Activated B cell treated with CpG ODN at 0.5 μM for 24 hours (primary cell): ENCODE measurements at regions not wholly inside any gene's neighbourhood (a gene's known extent, or its start where the extent isn't known, plus 50 kb on each side); places are given as distances from the start of the nearest gene placed in this dataset.

Experiments
- ATAC-seq: fragments of 200-7000 bp; cut with Tn5 transposase; one replicate; pipeline ENCODE4 v1.10.0; 2021; ENCODE audit warnings: low read depth, mild to moderate bottlenecking, moderate library complexity
- CTCF ChIA-PET: fragments of 350-600 bp; sonication (Branson Sonifier 250); formaldehyde crosslinking; loops from one replicate; lab custom pipeline; 2021; ENCODE audit warnings: antibody characterized with exemption; lab: Charles Lee
- POLR2A ChIA-PET: fragments of 350-600 bp; sonication (Branson Sonifier 250); formaldehyde crosslinking; loops from one replicate; lab custom pipeline; 2021; ENCODE audit warnings: antibody characterized with exemption; lab: Charles Lee
- DNase-seq: peaks from one replicate; pipeline ENCODE4 v3.0.0; 2022
- H3K27ac Mint-ChIP-seq: one replicate; pipeline ENCODE4 v1.8.0; 2020; ENCODE audit warnings: mixed read lengths
- H3K27me3 Mint-ChIP-seq: one replicate; pipeline ENCODE4 v1.8.0; 2021; ENCODE audit warnings: mixed read lengths
- H3K36me3 Mint-ChIP-seq: one replicate; pipeline ENCODE4 v1.8.0; 2021; ENCODE audit warnings: low read depth, mixed read lengths
- H3K4me1 Mint-ChIP-seq: one replicate; pipeline ENCODE4 v1.8.0; 2021; ENCODE audit warnings: mixed read lengths
- H3K4me3 Mint-ChIP-seq: one replicate; pipeline ENCODE4 v1.8.0; 2020; ENCODE audit warnings: mild to moderate bottlenecking, mixed read lengths
- H3K9me3 Mint-ChIP-seq: one replicate; pipeline ENCODE4 v1.8.0; 2020; ENCODE audit warnings: mixed read lengths
- CTCF ChIP-seq: fragments of 200-600 bp; IDR thresholded peaks from one replicate; pipeline ENCODE4 v1.8.0; 2022; ENCODE audit warnings: antibody characterized with exemption, mild to moderate bottlenecking
- intact Hi-C: fragments of 100-400 bp; cut with micrococcal nuclease; formaldehyde crosslinking; loops from one replicate; pipeline ENCODE4 v1.15.1; 2024

- Mint-ChIP-seq H3K9me3 (no peaks in the 10 kb centered on the region), H3K4me3 (no peak overlapping the region), H3K27me3 (no peaks in the 10 kb centered on the region), H3K4me1 (no peaks in the 10 kb centered on the region), H3K36me3 (no peaks in the 10 kb centered on the region), H3K27ac (no peak overlapping the region)
- POLR2A ChIA-PET = no interaction called here
- no peak for TF ChIP-seq CTCF
- DNase-seq (no peak), ATAC-seq (no peak)
- CTCF ChIA-PET = no interaction called here
- intact Hi-C loops = no loop called here
Observed at GRCh38 chr7:49320083-49320482, 395.7 kb downstream of the CDC14C start.

GRCh38 chr7:49321843-49322242 lies 397.5 kb downstream of the CDC14C start:
- no peak overlapping the region for H3K4me3 Mint-ChIP-seq
- no peaks in the 10 kb centered on the region for H3K27me3 Mint-ChIP-seq
- ChIA-PET POLR2A (no interaction called here), CTCF (no interaction called here)
- ATAC-seq (no peak), DNase-seq (no peak)
- no peak for TF ChIP-seq CTCF
- H3K36me3 Mint-ChIP-seq = no peaks in the 10 kb centered on the region
- H3K4me1 Mint-ChIP-seq = no peaks in the 10 kb centered on the region
- intact Hi-C loops = no loop called here
- H3K27ac Mint-ChIP-seq = no peak overlapping the region
- H3K9me3 Mint-ChIP-seq = no peaks in the 10 kb centered on the region

- no peak for TF ChIP-seq CTCF
- H3K27ac Mint-ChIP-seq = no peak overlapping the region
- H3K27me3 Mint-ChIP-seq = no peaks in the 10 kb centered on the region
- H3K4me1 Mint-ChIP-seq = no peaks in the 10 kb centered on the region
- H3K4me3 Mint-ChIP-seq = no peak overlapping the region
- DNase-seq (no peak), ATAC-seq (no peak)
- H3K36me3 Mint-ChIP-seq = no peaks in the 10 kb centered on the region
- H3K9me3 Mint-ChIP-seq = no peaks in the 10 kb centered on the region
- intact Hi-C loops = no loop called here
- ChIA-PET POLR2A (no interaction called here), CTCF (no interaction called here)
Observed at GRCh38 chr7:49322476-49322875, 398.1 kb downstream of the CDC14C start.

- H3K27me3 Mint-ChIP-seq = no peaks in the 10 kb centered on the region
- no peaks in the 10 kb centered on the region for H3K9me3 Mint-ChIP-seq
- intact Hi-C loops = no loop called here
- no peak for ATAC-seq
- no peak for DNase-seq
- POLR2A ChIA-PET = no interaction called here
- no peak overlapping the region for H3K4me3 Mint-ChIP-seq
- no peaks in the 10 kb centered on the region for H3K36me3 Mint-ChIP-seq
- CTCF ChIA-PET = no interaction called here
- no peak overlapping the region for H3K27ac Mint-ChIP-seq
- H3K4me1 Mint-ChIP-seq = no peaks in the 10 kb centered on the region
- TF ChIP-seq CTCF = no peak
Observed at GRCh38 chr7:49324040-49324439, 399.7 kb downstream of the CDC14C start.

GRCh38 chr7:49324707-49325106 lies 400.4 kb downstream of the CDC14C start:
- DNase-seq (no peak), ATAC-seq (no peak)
- POLR2A ChIA-PET = no interaction called here

More at GRCh38 chr7:49324707-49325106, 400.4 kb downstream of the CDC14C start:
- no peak for TF ChIP-seq CTCF
- no peaks in the 10 kb centered on the region for H3K36me3 Mint-ChIP-seq
- intact Hi-C loops = no loop called here
- CTCF ChIA-PET = no interaction called here
- H3K27ac Mint-ChIP-seq = no peak overlapping the region
- H3K9me3 Mint-ChIP-seq = no peaks in the 10 kb centered on the region
- H3K4me1 Mint-ChIP-seq = no peaks in the 10 kb centered on the region
- no peak overlapping the region for H3K4me3 Mint-ChIP-seq
- no peaks in the 10 kb centered on the region for H3K27me3 Mint-ChIP-seq
